ENCODE measurements at regions not wholly inside any gene's neighbourhood (a gene's known extent, or its start where the extent isn't known, plus 50 kb on each side); places are given as distances from the start of the nearest gene placed in this dataset.

DNA sequence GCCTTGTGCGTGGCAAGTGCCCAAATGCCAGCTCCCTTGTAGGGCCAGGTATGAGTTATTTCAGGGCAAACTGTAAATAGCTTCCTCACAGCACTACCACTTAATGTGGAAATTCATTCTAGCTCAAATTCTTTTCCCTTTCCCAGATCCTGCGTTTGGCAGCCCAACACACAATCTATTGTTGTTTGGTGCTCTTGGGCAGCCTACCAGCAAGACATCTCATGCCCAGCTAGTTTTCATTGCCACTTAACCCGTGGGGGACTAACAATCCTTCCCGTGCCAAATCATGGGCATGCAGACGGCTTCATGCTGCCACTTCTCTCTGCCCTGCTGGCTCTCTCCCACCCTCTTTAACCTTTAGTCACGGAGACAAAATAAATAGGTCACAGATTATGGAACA is 454.2 kb downstream of the GRIA2 start:
- H3K4me3 ChIP-seq: no peak overlapping the region
- no peaks in the 10 kb centered on the region for H3K4me1 ChIP-seq (ENCODE audit: control insufficient read depth in 5 of 5, insufficient read depth in 5 of 5, low read length in 5 of 5)
- ATAC-seq (ENCODE audit: insufficient read depth, low FRiP score) (no peak), DNase-seq (no peak)
- no peaks in the 10 kb centered on the region for H3K27me3 ChIP-seq (ENCODE audit: control insufficient read depth in 3 of 3, insufficient read depth in 3 of 3, low read length in 2 of 3)
- H3K9me3 ChIP-seq (ENCODE audit: control insufficient read depth in 4 of 4, insufficient read depth in 3 of 4, low read length in 3 of 4): peaks cover 0 to 6% (median 4%) of the 10 kb centered on the region in 4 donors
- no peak overlapping the region for H3K9ac ChIP-seq (ENCODE audit: insufficient read depth in 1 of 2, low read length in 2 of 2)
- no peaks in the 10 kb centered on the region for H3K36me3 ChIP-seq (ENCODE audit: control insufficient read depth in 4 of 4, insufficient read depth in 4 of 4, low read length in 4 of 4)
- H3K27ac ChIP-seq (ENCODE audit: low read depth in 1 of 2, low read length in 1 of 2): no peak overlapping the region
- TF ChIP-seq, protein P1, sequence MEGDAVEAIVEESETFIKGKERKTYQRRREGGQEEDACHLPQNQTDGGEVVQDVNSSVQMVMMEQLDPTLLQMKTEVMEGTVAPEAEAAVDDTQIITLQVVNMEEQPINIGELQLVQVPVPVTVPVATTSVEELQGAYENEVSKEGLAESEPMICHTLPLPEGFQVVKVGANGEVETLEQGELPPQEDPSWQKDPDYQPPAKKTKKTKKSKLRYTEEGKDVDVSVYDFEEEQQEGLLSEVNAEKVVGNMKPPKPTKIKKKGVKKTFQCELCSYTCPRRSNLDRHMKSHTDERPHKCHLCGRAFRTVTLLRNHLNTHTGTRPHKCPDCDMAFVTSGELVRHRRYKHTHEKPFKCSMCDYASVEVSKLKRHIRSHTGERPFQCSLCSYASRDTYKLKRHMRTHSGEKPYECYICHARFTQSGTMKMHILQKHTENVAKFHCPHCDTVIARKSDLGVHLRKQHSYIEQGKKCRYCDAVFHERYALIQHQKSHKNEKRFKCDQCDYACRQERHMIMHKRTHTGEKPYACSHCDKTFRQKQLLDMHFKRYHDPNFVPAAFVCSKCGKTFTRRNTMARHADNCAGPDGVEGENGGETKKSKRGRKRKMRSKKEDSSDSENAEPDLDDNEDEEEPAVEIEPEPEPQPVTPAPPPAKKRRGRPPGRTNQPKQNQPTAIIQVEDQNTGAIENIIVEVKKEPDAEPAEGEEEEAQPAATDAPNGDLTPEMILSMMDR (IDR thresholded peaks at IDR 0.05; ENCODE audit: control extremely low read depth, extremely low read depth): no peak
- WGBS, 2 donors: 61 to 75% methylated on average over 6 of the region's 6 CpGs

DNA sequence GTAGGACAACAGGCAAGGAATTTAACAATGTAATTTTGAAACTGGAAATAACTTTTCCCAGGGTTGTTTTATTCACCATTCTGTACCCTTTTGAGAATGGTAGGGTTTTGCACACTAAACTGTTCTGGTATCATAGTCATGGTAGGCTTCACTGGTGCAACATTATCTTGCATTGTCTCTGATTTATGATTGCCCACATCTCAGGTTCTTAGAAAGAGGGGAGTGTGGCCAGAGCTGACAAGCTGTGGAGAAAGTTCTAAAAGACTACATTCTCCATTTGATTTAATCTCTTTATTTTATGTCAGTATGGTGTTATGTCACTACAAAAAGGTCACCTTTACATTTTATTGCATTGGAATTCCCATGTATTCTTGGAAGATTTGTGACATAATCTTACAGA is 447.3 kb downstream of the GRIA2 start:
- ATAC-seq (ENCODE audit: insufficient read depth, low FRiP score) (no peak), DNase-seq (no peak)
- H3K4me1 ChIP-seq (ENCODE audit: control insufficient read depth in 5 of 5, insufficient read depth in 5 of 5, low read length in 5 of 5): no peaks in the 10 kb centered on the region
- no peak overlapping the region for H3K27ac ChIP-seq (ENCODE audit: low read depth in 1 of 2, low read length in 1 of 2)
- H3K4me3 ChIP-seq: no peak overlapping the region
- no peaks in the 10 kb centered on the region for H3K9me3 ChIP-seq (ENCODE audit: control insufficient read depth in 4 of 4, insufficient read depth in 3 of 4, low read length in 3 of 4)
- no peaks in the 10 kb centered on the region for H3K36me3 ChIP-seq (ENCODE audit: control insufficient read depth in 4 of 4, insufficient read depth in 4 of 4, low read length in 4 of 4)
- TF ChIP-seq, protein P1 (IDR thresholded peaks at IDR 0.05; ENCODE audit: control extremely low read depth, extremely low read depth): no peak
- H3K9ac ChIP-seq (ENCODE audit: insufficient read depth in 1 of 2, low read length in 2 of 2): no peak overlapping the region
- no peaks in the 10 kb centered on the region for H3K27me3 ChIP-seq (ENCODE audit: control insufficient read depth in 3 of 3, insufficient read depth in 3 of 3, low read length in 2 of 3)

DNA sequence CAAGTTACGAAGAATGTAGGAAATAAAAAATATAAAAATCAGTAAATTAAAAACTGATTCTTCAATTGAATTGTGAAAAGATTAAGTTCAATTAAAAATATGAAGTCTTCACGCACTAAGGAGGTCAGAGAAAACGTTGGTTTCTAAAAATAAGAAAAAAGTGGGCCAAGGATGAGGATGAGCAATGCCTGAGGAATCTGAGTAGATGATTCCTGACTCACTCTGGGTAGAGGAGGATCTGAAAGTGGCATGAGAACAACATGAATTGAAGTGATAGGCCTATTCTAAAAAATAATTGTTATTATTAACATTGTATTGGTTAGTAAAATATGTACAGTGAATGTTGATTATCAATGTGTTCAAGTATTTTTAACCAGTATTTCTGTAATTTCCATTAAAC is 444.2 kb downstream of the GRIA2 start:
- no peak for ATAC-seq (ENCODE audit: insufficient read depth, low FRiP score)
- WGBS, 2 donors: 54 to 71% methylated on average over 3 of the region's 3 CpGs
- no peaks in the 10 kb centered on the region for H3K27me3 ChIP-seq (ENCODE audit: control insufficient read depth in 3 of 3, insufficient read depth in 3 of 3, low read length in 2 of 3)
- no peak overlapping the region for H3K4me3 ChIP-seq
- H3K27ac ChIP-seq (ENCODE audit: low read depth in 1 of 2, low read length in 1 of 2): no peak overlapping the region
- DNase-seq: no peak
- no peaks in the 10 kb centered on the region for H3K36me3 ChIP-seq (ENCODE audit: control insufficient read depth in 4 of 4, insufficient read depth in 4 of 4, low read length in 4 of 4)
- TF ChIP-seq, protein P1 (IDR thresholded peaks at IDR 0.05; ENCODE audit: control extremely low read depth, extremely low read depth): no peak
- H3K9ac ChIP-seq (ENCODE audit: insufficient read depth in 1 of 2, low read length in 2 of 2): no peak overlapping the region
- H3K9me3 ChIP-seq (ENCODE audit: control insufficient read depth in 4 of 4, insufficient read depth in 3 of 4, low read length in 3 of 4): no peaks in the 10 kb centered on the region
- no peaks in the 10 kb centered on the region for H3K4me1 ChIP-seq (ENCODE audit: control insufficient read depth in 5 of 5, insufficient read depth in 5 of 5, low read length in 5 of 5)

DNA sequence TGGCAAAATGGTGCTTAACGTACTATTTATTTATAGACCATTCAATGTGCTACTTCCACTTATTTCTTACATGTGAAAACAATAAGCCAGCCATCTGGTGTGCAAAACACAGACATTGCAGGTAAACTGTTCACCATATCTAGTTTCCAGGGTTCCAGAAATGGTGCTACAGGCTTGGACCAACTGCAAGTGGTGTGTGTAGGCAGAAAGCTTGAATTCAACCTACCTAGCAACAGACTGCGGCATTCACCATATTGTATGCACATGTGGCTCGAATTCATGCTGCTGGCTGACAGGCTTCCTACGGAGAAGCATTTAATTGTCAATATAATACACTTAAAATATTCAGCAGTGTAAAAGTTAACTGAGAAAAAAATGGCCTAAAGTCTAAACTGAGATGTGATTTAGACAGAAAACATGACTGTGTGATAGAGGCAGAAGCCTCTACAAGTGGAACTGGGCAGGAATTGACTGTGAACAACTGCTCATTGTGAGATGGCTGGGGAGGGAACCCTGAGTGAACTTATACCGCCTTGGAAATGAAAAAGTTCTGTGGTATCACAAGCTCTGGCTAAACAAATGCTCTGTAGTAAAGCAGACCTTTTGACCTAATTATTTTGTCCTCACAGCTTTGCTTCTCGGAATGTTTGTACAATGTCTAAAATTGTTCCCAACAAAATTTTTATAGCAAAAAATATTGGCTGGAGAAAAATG is 434.7 kb downstream of the GRIA2 start:
- ATAC-seq (ENCODE audit: insufficient read depth, low FRiP score): no peak
- TF ChIP-seq, protein P1 (IDR thresholded peaks at IDR 0.05; ENCODE audit: control extremely low read depth, extremely low read depth): no peak
- no peak overlapping the region for H3K4me3 ChIP-seq
- no peaks in the 10 kb centered on the region for H3K9me3 ChIP-seq (ENCODE audit: control insufficient read depth in 4 of 4, insufficient read depth in 3 of 4, low read length in 3 of 4)
- H3K9ac ChIP-seq (ENCODE audit: insufficient read depth in 1 of 2, low read length in 2 of 2): no peak overlapping the region
- WGBS, 2 donors: 80 to 82% methylated on average over 6 of the region's 6 CpGs
- no peak overlapping the region for H3K27ac ChIP-seq (ENCODE audit: low read depth in 1 of 2, low read length in 1 of 2)
- DNase-seq: no peak
- H3K27me3 ChIP-seq (ENCODE audit: control insufficient read depth in 3 of 3, insufficient read depth in 3 of 3, low read length in 2 of 3): no peaks in the 10 kb centered on the region
- no peaks in the 10 kb centered on the region for H3K36me3 ChIP-seq (ENCODE audit: control insufficient read depth in 4 of 4, insufficient read depth in 4 of 4, low read length in 4 of 4)
- H3K4me1 ChIP-seq (ENCODE audit: control insufficient read depth in 5 of 5, insufficient read depth in 5 of 5, low read length in 5 of 5): no peaks in the 10 kb centered on the region

All from lung (tissue), 11 donors.